HepG2 (cell line): ENCODE measurements at regions not wholly inside any gene's neighbourhood (a gene's known extent, or its start where the extent isn't known, plus 50 kb on each side); places are given as distances from the start of the nearest gene placed in this dataset.

ENCODE experiments used
- ATAC-seq: fragments of 200-7000 bp; cut with Tn5 transposase; 3 replicates; pipeline ENCODE4 v1.9.1; 2020; ENCODE audit warnings: mild to moderate bottlenecking, moderate library complexity
- BruUV-seq: library from RNA; stranded (reverse); fragments of 400-500 nt; replicated peaks from 2 replicates; lab custom pipeline; 2021; lab: Mats Ljungman, UMichigan
- CTCF ChIA-PET: fragments of 300-600 bp; formaldehyde crosslinking; extraction: SDS; loops from one replicate; lab custom pipeline; 2021; ENCODE audit warnings: low total read pairs, inconsistent platforms, low intra/inter-chr PET ratio; lab: Yijun Ruan, JAX
- POLR2A ChIA-PET: fragments of 350-600 bp; sonication (Branson Sonifier 250); formaldehyde crosslinking; loops from one replicate; lab custom pipeline; 2020; ENCODE audit warnings: antibody characterized with exemption, inconsistent platforms; lab: Yijun Ruan, JAX
- DNase-seq: peaks from one replicate; pipeline ENCODE4 v3.0.0-alpha.2; 2015; ENCODE audit warnings: low spot score
- FAIRE-seq: peaks from 3 replicates; lab custom pipeline; 2011; peaks lifted over from hg19 to GRCh38; lab: Jason Lieb, UNC
- H2AFZ ChIP-seq: one replicate; pipeline ENCODE4 v1.6.1; 2011; ENCODE audit warnings: low read length, inconsistent platforms
- H3K27ac ChIP-seq: fragments of 300-600 bp; 3 replicates; pipeline ENCODE4 v1.8.0; 2011; ENCODE audit warnings: mixed run types, mild to moderate bottlenecking, mixed read lengths, low read length, inconsistent platforms; ENCODE audit not compliant: insufficient read depth; ENCODE audit errors: extremely low read length
- H3K27me3 ChIP-seq, 2 experiments: fragments of 200-600 bp in 1 of 2; 2 replicates in 1 of 2; 3 replicates in 1 of 2; pipeline versions ENCODE4 v1.6.0 to v1.8.0; 2011; ENCODE audit warnings: low read length in 2 of 2, mild to moderate bottlenecking in 2 of 2, moderate library complexity in 2 of 2, inconsistent platforms in 1 of 2; ENCODE audit not compliant: insufficient read depth in 2 of 2, control insufficient read depth in 1 of 2
- H3K36me3 ChIP-seq, 2 experiments: fragments of 200-600 bp in 1 of 2; replicated peaks in 1 of 2; 2 replicates in 1 of 2; 3 replicates in 1 of 2; pipeline versions ENCODE4 v1.5.1 to v1.8.0; 2011; ENCODE audit warnings: low read length in 2 of 2, inconsistent platforms in 1 of 2; ENCODE audit not compliant: insufficient read depth in 2 of 2, control insufficient read depth in 1 of 2
- H3K4me1 ChIP-seq: 2 replicates; pipeline ENCODE4 v1.5.1; 2012; ENCODE audit warnings: low read length, inconsistent platforms; ENCODE audit not compliant: insufficient read depth
- H3K4me2 ChIP-seq: 2 replicates; pipeline ENCODE4 v1.6.0; 2011; ENCODE audit warnings: low read depth, low read length, inconsistent platforms
- H3K4me3 ChIP-seq, 3 experiments: fragments of 200-600 bp in 1 of 3; sonication (generic), shearing (Covaris generic) in 1 of 3; replicated peaks in 1 of 3; 2 replicates each; pipeline ENCODE4 v1.5.1; 2011 to 2016; ENCODE audit warnings: low read length in 3 of 3, inconsistent platforms in 2 of 3, low read depth in 2 of 3, mild to moderate bottlenecking in 2 of 3, control low read depth in 1 of 3, mixed read lengths in 1 of 3; ENCODE audit not compliant: insufficient read depth in 1 of 3
- H3K79me2 ChIP-seq: one replicate; pipeline ENCODE4 v1.6.1; 2011; ENCODE audit warnings: low read length, inconsistent platforms; ENCODE audit not compliant: insufficient read depth
- H3K9ac ChIP-seq: 2 replicates; pipeline ENCODE4 v1.6.0; 2011; ENCODE audit warnings: mild to moderate bottlenecking, low read depth, low read length, inconsistent platforms; ENCODE audit not compliant: insufficient read depth
- H3K9me3 ChIP-seq: 2 replicates; pipeline ENCODE4 v1.5.1; 2012; ENCODE audit warnings: mild to moderate bottlenecking, low read length
- H4K20me1 ChIP-seq: 2 replicates; pipeline ENCODE4 v1.6.0; 2011; ENCODE audit warnings: inconsistent platforms, mild to moderate bottlenecking, low read length, moderate library complexity; ENCODE audit not compliant: insufficient read depth
- ARID5B ChIP-seq: IDR thresholded peaks from 2 replicates; pipeline ENCODE4 v1.4.0; 2020; ENCODE audit warnings: mild to moderate bottlenecking, missing genetic modification reagents
- CHCHD3 ChIP-seq: sonication (generic); formaldehyde crosslinking; IDR thresholded peaks from 2 replicates; pipeline ENCODE4 v1.8.0; 2022; ENCODE audit warnings: mild to moderate bottlenecking, missing genetic modification reagents, moderate library complexity
- DDIT3 ChIP-seq: sonication (generic); formaldehyde crosslinking; IDR thresholded peaks from 2 replicates; pipeline ENCODE4 v1.4.0; 2020; ENCODE audit warnings: mild to moderate bottlenecking, missing genetic modification reagents
- ELF3 ChIP-seq: IDR thresholded peaks from 2 replicates; pipeline ENCODE4 v1.6.1; 2016; ENCODE audit warnings: missing genetic modification reagents, missing compliant biosample characterization
- ETS1 ChIP-seq: sonication (generic); formaldehyde crosslinking; IDR thresholded peaks from 2 replicates; pipeline ENCODE4 v1.4.0; 2020; ENCODE audit warnings: missing genetic modification reagents
- MAFK ChIP-seq, 2 experiments: IDR thresholded peaks in 1 of 2; conservative IDR thresholded peaks in 1 of 2; 2 replicates each; pipeline ENCODE4 v1.6.1; 2011; ENCODE audit warnings: improper control_type of control experiment in 2 of 2, low read length in 2 of 2
- NBN ChIP-seq: fragments of 450-650 bp; conservative IDR thresholded peaks from 2 replicates; pipeline ENCODE4 v1.6.1; 2017
- NR0B2 ChIP-seq: sonication (generic); formaldehyde crosslinking; IDR thresholded peaks from 2 replicates; pipeline ENCODE4 v1.4.0; 2020; ENCODE audit warnings: mild to moderate bottlenecking, missing genetic modification reagents
- POLR2AphosphoS2 ChIP-seq: IDR thresholded peaks from 2 replicates; pipeline ENCODE4 v1.6.1; 2011; ENCODE audit warnings: low read depth, low read length, improper control_type of control experiment
- PREB ChIP-seq: sonication (generic); formaldehyde crosslinking; IDR thresholded peaks from 2 replicates; pipeline ENCODE4 v1.4.0; 2020; ENCODE audit warnings: missing genetic modification reagents
- SOX13 ChIP-seq, 3 experiments: fragments of 450-650 bp in 1 of 3; sonication (generic) in 1 of 3; formaldehyde crosslinking in 1 of 3; IDR thresholded peaks in 2 of 3; conservative IDR thresholded peaks in 1 of 3; 2 replicates each; pipeline versions ENCODE4 v1.5.0 to v1.6.1; 2016 to 2020; ENCODE audit warnings: antibody characterized with exemption in 1 of 3, mild to moderate bottlenecking in 1 of 3, missing compliant biosample characterization in 1 of 3, missing genetic modification reagents in 1 of 3, moderate library complexity in 1 of 3
- TFAP4 ChIP-seq: sonication (generic); IDR thresholded peaks from 2 replicates; pipeline ENCODE4 v1.6.1; 2016; ENCODE audit warnings: low read depth, borderline replicate concordance
- ZNF260 ChIP-seq: sonication (generic); formaldehyde crosslinking; IDR thresholded peaks from 2 replicates; pipeline ENCODE4 v1.4.0; 2020; ENCODE audit warnings: missing genetic modification reagents, low read depth, mild to moderate bottlenecking, borderline replicate concordance
- ZNF326 ChIP-seq: sonication (generic); formaldehyde crosslinking; IDR thresholded peaks from 2 replicates; pipeline ENCODE4 v1.4.0; 2020; ENCODE audit warnings: missing genetic modification reagents, borderline replicate concordance
- ZNF619 ChIP-seq: sonication (generic); formaldehyde crosslinking; IDR thresholded peaks from 2 replicates; pipeline ENCODE4 v1.4.0; 2020; ENCODE audit warnings: mild to moderate bottlenecking, missing genetic modification reagents
- WGBS: methylation state at CpG from one replicate; pipeline ENCODE4 v1.1.6; 2017; ENCODE audit warnings: low lambda C conversion rate; 5-methylcytosine and 5-hydroxymethylcytosine counted together
- in situ Hi-C: cut with HindIII; loops from 2 replicates; pipeline ENCODE4 v1.10.0; 2017; ENCODE audit warnings: low pct_unique_long_range_greater_than_20kb; ENCODE audit not compliant: extremely low pct_ligation_motif_present
- intact Hi-C: fragments of 100-400 bp; cut with micrococcal nuclease; formaldehyde crosslinking; loops from one replicate; pipeline ENCODE4 v1.10.0; 2022; ENCODE audit not compliant: unreplicated experiment

- TF ChIP-seq ARID5B (0 out of 2 replicates have a peak, but pooled peaks have one; percentile 22), SOX13 (IDR thresholded peaks at IDR 0.05) (no peak), SOX13 (CRISPR knock-in tag; conservative IDR thresholded peaks at IDR 0.05 in 1 of 2, IDR thresholded peaks at IDR 0.05 in 1 of 2) (peak in 1 of 2 experiments; percentile 62; a peak in 2 of 4 replicates), ZNF260 (CRISPR knock-in tag) (no peak), NR0B2 (no peak)
Measured at GRCh38 chr6:141561154-141561553, 571.6 kb upstream of the GJE1 start (continued).

- ATAC-seq (peak; percentile 93), DNase-seq (peak; percentile 89), FAIRE-seq (no peak)
- no peaks in the 10 kb centered on the region for H3K36me3 ChIP-seq
- 28% methylated on average over 1 of the region's 1 CpG for WGBS
- intact Hi-C loops (no loop called here), in situ Hi-C loops (no loop called here)
- POLR2A ChIA-PET: no interaction called here
- H2AFZ ChIP-seq: no peak overlapping the region
- BruUV-seq: no TSS peak
- H3K9ac ChIP-seq: no peak overlapping the region
- no peaks in the 10 kb centered on the region for H4K20me1 ChIP-seq
- H3K79me2 ChIP-seq: no peaks in the 10 kb centered on the region
- peak overlapping the region in 1 of 3 experiments; percentile 9; a peak in 1 of 6 replicates for H3K4me3 ChIP-seq
- H3K27me3 ChIP-seq: no peaks in the 10 kb centered on the region
- H3K27ac ChIP-seq: peak overlapping the region; percentile 45
- H3K4me2 ChIP-seq: peak overlapping the region; percentile 51; the same call in 1 of the 2 replicates
- peaks cover 6% of the 10 kb centered on the region for H3K9me3 ChIP-seq
- CTCF ChIA-PET: no interaction called here
- peaks cover 24% of the 10 kb centered on the region for H3K4me1 ChIP-seq
- peak; percentile 78 for TF ChIP-seq ELF3 (CRISPR knock-in tag)
- no peak for TF ChIP-seq NBN
- TF ChIP-seq PREB: no peak
- no peak for TF ChIP-seq CHCHD3 (CRISPR knock-in tag)
- TF ChIP-seq ZNF619 (CRISPR knock-in tag): no peak
- no peak for TF ChIP-seq ETS1
- peak in 1 of 2 experiments; percentile 55; a peak in 2 of 4 replicates for TF ChIP-seq MAFK (conservative IDR thresholded peaks at IDR 0.05 in 1 of 2, IDR thresholded peaks at IDR 0.05 in 1 of 2; ENCODE audit: low read length in 2 of 2)
- TF ChIP-seq ZNF326: no peak
- no peak for TF ChIP-seq DDIT3 (CRISPR knock-in tag)
- TF ChIP-seq POLR2AphosphoS2: no peak
- 0 out of 2 replicates have a peak, but pooled peaks have one; percentile 28 for TF ChIP-seq TFAP4
Measured at GRCh38 chr6:141552463-141552862, 580.3 kb upstream of the GJE1 start.
